ENCODE measurements at regions not wholly inside any gene's neighbourhood (a gene's known extent, or its start where the extent isn't known, plus 50 kb on each side); places are given as distances from the start of the nearest gene placed in this dataset.
A peak's percentile ranks its signal among the peaks of the same experiment; 100 is the strongest.
"Not testable (repeated sequence)": the region's sequence is repeated elsewhere in the genome, so short reads cannot be mapped to it uniquely, and the experiment has no call there.

DNA sequence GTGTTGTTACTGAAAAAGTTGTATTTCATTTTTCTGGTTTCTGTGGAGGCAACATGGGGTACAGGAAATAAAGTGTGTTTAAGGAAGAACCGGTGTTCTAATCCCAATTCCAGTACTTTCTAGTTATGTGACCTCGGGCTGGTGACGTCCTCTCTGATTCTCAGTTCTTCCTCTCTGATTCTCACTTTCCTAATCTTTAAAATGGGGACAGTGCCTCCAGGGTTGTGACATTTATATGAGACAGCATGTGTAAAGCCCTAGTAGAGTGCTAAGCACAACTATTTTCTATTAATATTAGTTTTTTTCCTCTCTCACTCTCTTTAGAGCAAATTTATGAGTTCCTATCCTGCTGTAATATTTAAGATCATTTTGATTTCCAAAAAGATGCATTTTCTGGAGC, 50.9 kb upstream of the PTPDC1 start:
- no peak for DNase-seq

- no peak for DNase-seq
Measured at GRCh38 chr9:94031946-94032345, 52.3 kb upstream of the PTPDC1 start.

- DNase-seq, result no peak
Measured at GRCh38 chr9:94031380-94031779, 52.9 kb upstream of the PTPDC1 start.

DNA sequence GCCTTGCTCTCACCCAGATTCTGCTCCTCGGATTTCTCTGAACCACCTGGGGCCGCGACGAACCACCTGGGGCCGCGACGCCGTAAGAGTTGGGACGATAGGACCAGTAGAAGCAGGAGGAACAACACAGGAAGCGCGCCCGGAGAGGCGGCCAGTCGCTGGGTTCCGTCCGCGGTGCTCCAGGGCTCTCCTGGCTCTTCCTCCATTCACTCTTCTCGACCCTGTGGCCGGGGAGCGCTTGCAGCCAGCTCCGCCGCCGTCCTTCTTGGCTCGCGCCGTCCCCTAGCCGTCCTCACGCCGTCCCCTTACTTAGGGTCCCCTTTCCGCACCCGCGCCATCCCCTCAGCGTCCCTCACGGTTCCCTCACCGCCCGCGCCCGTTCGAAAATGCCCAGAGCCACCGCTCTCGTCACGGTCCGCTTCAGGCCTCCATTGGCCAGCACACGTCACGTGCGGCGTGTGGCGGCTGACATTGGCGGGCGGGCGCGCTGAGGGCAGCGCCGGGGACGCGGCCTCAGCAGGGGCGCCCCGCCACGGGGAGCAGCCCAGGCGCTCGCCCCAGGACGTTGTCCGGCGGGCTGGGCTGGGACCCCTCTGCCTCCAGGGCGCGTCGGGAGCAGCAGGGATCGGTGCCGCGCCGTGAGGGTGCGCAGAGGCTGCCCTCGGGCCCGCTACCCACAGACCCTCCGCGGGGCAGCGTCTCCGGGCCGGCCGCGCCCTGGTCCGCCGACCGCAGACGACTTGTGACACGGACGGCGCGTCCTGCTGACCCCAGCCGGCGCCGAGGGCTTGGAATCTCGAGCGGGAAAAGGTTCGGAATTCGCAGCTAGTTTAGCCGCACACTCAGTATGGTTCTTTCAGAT, 53.7 kb upstream of the PTPDC1 start:
- peak; percentile 69 for DNase-seq

GRCh38 chr9:94029932-94030317, 54.3 kb upstream of the PTPDC1 start:
- DNase-seq, result no peak

GRCh38 chr9:94026816-94027215, 57.4 kb upstream of the PTPDC1 start:
- no peak for DNase-seq

- DNase-seq, result not testable (repeated sequence)
Measured at GRCh38 chr9:94022476-94022875, 61.8 kb upstream of the PTPDC1 start.

DNA sequence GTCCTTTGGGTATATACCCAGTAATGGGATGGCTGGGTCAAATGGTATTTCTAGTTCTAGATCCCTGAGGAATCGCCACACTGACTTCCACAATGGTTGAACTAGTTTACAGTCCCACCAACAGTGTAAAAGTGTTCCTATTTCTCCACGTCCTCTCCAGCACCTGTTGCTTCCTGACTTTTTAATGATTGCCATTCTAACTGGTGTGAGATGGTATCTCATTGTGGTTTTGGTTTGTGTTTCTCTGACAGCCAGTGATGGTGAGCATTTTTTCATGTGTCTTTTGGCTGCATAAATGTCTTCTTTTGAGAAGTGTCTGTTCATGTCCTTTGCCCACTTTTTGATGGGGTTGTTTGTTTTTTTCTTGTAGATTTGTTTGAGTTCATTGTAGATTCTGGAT, 63.4 kb upstream of the PTPDC1 start:
- DNase-seq, result not testable (repeated sequence)

DNA sequence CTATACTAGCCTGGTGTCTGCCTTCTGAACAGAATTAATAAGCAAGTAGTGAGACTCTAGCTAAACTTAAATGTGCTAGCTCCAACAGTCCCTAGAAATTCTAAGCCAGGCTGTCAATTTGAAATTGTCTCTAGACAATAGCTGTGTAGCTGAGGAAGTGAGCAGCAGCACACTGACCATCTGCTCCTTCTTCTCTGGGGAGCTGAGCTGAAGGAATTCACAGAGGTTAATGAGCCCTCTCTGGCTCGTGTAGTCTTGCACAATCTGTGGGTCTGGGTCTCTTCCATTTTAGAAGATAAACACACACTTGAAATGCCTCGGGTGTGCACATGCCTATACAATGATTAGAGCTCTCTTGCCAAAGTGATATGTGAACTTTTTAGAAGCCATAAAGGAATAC, 63.5 kb upstream of the BARX1 start:
- no peak for DNase-seq

DNA sequence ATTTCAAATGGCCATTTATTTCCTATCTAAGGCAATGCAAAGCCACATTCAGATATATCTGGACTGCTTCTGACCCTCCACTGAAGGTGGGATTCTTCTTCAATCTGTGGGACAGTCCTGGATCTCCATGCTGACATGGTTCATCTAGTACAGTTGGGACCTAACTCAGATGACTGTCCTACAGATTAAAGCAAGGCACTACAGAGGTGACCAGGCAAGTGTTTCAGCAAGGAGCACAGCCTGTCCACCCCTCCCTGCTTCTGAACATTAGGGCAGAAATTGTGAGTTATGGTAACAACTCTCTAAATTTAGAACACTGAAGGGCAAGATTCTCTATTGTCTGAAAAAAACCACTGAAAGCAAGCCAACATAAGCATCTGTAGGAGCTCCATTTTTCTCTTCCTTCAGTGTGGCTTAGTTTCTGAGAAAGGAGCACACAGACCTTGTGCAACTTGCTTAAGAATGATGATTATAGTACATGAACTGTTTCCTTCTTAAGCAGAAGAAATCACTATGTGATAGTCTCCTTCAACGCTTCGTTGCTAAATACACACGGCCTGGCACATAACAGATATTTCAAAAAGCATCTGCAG, 62.9 kb upstream of the BARX1 start:
- no peak for DNase-seq

DNA sequence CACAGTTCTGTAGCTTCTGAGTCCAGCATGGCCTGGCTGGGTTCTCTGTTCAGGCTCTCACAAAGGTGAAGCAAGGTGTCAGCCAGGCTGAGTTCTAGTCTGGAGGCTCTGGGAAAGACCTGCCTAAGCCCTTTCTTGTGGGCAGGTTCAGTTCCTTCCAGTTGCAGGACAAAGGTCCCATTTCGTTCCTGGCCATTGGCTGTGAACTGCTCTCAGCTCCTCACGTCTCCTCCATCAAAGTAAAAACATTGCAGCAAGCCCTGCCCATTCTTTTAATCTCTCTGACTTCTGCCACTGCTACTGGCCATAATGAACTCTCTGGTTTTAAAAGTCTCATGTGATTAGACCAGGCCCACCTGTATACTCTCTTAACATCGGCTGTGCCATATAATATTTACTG, 61.6 kb upstream of the BARX1 start:
- DNase-seq, result no peak

GRCh38 chr9:94014920-94015319, 59.8 kb upstream of the BARX1 start:
- DNase-seq, result no peak

DNA sequence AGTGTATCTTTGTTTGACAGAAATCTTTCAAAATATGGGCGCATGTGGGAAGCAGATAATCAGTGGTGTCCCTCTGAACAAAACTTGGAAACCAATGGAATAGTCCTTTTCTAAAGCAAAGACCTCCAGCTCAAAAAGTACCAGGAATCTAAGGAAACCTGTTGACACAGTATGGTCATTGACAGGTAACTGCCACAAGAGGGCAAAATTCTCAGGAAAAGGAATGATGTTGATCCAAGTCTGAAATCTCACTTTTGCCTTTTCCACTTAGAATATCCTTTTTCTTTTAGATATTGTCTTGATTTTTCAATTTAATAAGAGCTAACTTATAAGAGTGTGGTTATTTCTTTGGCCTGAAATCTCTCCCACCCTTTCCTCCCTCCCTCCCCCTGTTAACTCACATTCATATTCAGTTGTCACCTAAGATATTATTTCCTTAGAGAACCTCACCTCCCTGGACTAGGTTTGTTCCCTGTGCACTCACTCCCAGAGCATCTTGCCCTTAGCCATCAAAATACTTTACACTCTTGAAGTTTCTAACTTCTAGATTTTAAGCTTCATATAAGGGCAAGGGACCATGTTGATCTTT, 59.0 kb upstream of the BARX1 start:
- DNase-seq, result no peak

DNA sequence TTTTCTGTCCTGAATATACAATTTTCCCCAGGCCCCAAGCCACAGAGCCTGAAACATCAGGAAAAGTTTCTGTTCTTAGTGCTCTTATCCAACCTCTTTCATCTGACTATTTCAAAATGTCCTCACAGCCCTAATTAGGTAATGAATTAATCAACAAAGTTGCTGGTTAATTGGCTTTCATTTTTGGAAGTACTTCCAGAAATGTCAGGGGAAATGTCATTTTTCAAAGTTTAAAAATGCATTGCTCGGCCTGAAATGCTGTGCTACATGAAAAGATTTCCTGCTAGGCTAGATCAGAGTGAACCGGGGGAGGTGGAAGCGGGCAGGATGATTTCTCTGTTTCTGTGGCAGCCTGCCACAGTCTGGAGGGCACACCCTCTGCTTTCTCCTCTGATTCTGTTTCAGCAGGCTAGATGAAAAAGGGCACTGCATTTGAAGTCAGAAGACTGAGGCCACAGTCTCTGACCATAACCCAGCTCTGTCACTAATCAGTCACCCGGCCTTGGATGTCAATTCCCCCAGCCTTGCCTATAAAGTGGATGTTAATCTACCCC, 55.9 kb upstream of the BARX1 start:
- no peak for DNase-seq

- no peak for DNase-seq
Measured at GRCh38 chr9:94005272-94005901, 50.2 kb upstream of the BARX1 start.

All from activated T-cell treated with anti-CD3 and anti-CD28 coated beads for 4 hours (primary cell).